HCT116 (cell line): ENCODE measurements at regions not wholly inside any gene's neighbourhood (a gene's known extent, or its start where the extent isn't known, plus 50 kb on each side); places are given as distances from the start of the nearest gene placed in this dataset.

Source experiments
- ATAC-seq: fragments of 200-7000 bp; cut with Tn5 transposase; 2 replicates; pipeline ENCODE4 v1.9.1; 2020; ENCODE audit warnings: mild to moderate bottlenecking, moderate library complexity
- BruUV-seq: library from RNA; stranded (reverse); fragments of 400-500 nt; replicated peaks from 2 replicates; lab custom pipeline; 2021; lab: Mats Ljungman, UMichigan
- CTCF ChIA-PET: fragments of 300-600 bp; sonication (Branson Sonifier 250); formaldehyde crosslinking; loops from one replicate; lab custom pipeline; 2021; ENCODE audit warnings: antibody characterized with exemption; lab: Charles Lee
- POLR2A ChIA-PET: fragments of 300-600, 350-600 bp; sonication (Branson Sonifier 250); formaldehyde crosslinking; loops from one replicate; lab custom pipeline; 2021; ENCODE audit warnings: antibody characterized with exemption; lab: Charles Lee
- RAD21 ChIA-PET, 2 experiments: fragments of 300-600 bp; sonication (Branson Sonifier 250); formaldehyde crosslinking; loops; one replicate each; lab custom pipeline; 2023; ENCODE audit warnings: low total read pairs in 2 of 2; ENCODE audit not compliant: uncharacterized antibody in 2 of 2, unreplicated experiment in 2 of 2, low non-redundant PET in 1 of 2; lab: Charles Lee
- DNase-seq: peaks from one replicate; pipeline ENCODE4 v3.0.0-alpha.2; 2010; ENCODE audit warnings: low read depth, low spot score
- H2AFZ ChIP-seq: fragments of 200-600 bp; shearing (Covaris generic), sonication (generic); 2 replicates; pipeline ENCODE4 v1.6.1; 2017; ENCODE audit warnings: low read depth, mixed run types, mixed read lengths, antibody characterized with exemption, low read length; ENCODE audit not compliant: poor library complexity, severe bottlenecking
- H3K27ac ChIP-seq: 2 replicates; pipeline ENCODE4 v1.5.1; 2012; ENCODE audit warnings: low read depth, low read length
- H3K27me3 ChIP-seq: fragments of 200-600 bp; sonication (generic); 2 replicates; pipeline ENCODE4 v1.6.1; 2016; ENCODE audit warnings: mixed run types, low read length, mixed read lengths; ENCODE audit not compliant: insufficient read depth
- H3K36me3 ChIP-seq, 2 experiments: fragments of 200-500 bp in 1 of 2; fragments of 200-600 bp in 1 of 2; sonication (Bioruptor generic) in 1 of 2; sonication (generic) in 1 of 2; 2 replicates each; pipeline versions ENCODE4 v1.5.1 to v1.6.1; 2014 to 2016; ENCODE audit warnings: low read length in 2 of 2, inconsistent platforms in 1 of 2, mixed read lengths in 1 of 2, mixed run types in 1 of 2; ENCODE audit not compliant: insufficient read depth in 2 of 2, control insufficient read depth in 1 of 2
- H3K4me1 ChIP-seq, 2 experiments: fragments of 200-600 bp in 1 of 2; sonication (generic) in 1 of 2; 2 replicates each; pipeline versions ENCODE4 v1.5.1 to v1.6.1; 2012 to 2017; ENCODE audit warnings: low read length in 2 of 2, inconsistent platforms in 1 of 2, mild to moderate bottlenecking in 1 of 2, mixed read lengths in 1 of 2, mixed run types in 1 of 2, moderate library complexity in 1 of 2; ENCODE audit not compliant: insufficient read depth in 2 of 2, control insufficient read depth in 1 of 2
- H3K4me2 ChIP-seq: fragments of 200-600 bp; sonication (generic); 2 replicates; pipeline ENCODE4 v1.6.1; 2017; ENCODE audit warnings: mixed run types, low read length, mixed read lengths
- H3K4me3 ChIP-seq, 2 experiments: fragments of 200-600 bp in 1 of 2; sonication (generic) in 1 of 2; replicated peaks in 1 of 2; 2 replicates each; pipeline ENCODE4 v1.5.1; 2011 to 2016; ENCODE audit warnings: low read length in 2 of 2, control low read depth in 1 of 2, low read depth in 1 of 2, mild to moderate bottlenecking in 1 of 2, mixed read lengths in 1 of 2, mixed run types in 1 of 2
- H3K79me2 ChIP-seq: fragments of 200-600 bp; sonication (generic); 2 replicates; pipeline ENCODE4 v1.6.1; 2017; ENCODE audit warnings: mild to moderate bottlenecking, mixed run types, low read length, moderate library complexity, mixed read lengths; ENCODE audit not compliant: insufficient read depth
- H3K9ac ChIP-seq: fragments of 200-600 bp; sonication (generic); 2 replicates; pipeline ENCODE4 v1.6.1; 2016; ENCODE audit warnings: low read length, mixed read lengths
- H3K9me2 ChIP-seq: fragments of 200-600 bp; sonication (generic), shearing (Covaris generic); 2 replicates; pipeline ENCODE4 v1.6.1; 2017; ENCODE audit warnings: mixed run types, mild to moderate bottlenecking, moderate library complexity; ENCODE audit not compliant: insufficient read depth
- H3K9me3 ChIP-seq, 2 experiments: fragments of 200-500 bp in 1 of 2; fragments of 200-600 bp in 1 of 2; sonication (Bioruptor generic) in 1 of 2; sonication (generic) in 1 of 2; 2 replicates each; pipeline ENCODE4 v1.6.1; 2014 to 2017; ENCODE audit warnings: low read length in 2 of 2, mixed read lengths in 2 of 2, inconsistent platforms in 1 of 2, low read depth in 1 of 2, mild to moderate bottlenecking in 1 of 2, mixed run types in 1 of 2, moderate library complexity in 1 of 2; ENCODE audit not compliant: control insufficient read depth in 1 of 2, insufficient read depth in 1 of 2
- H4K20me1 ChIP-seq: fragments of 200-600 bp; sonication (generic), shearing (Covaris generic); 2 replicates; pipeline ENCODE4 v1.6.1; 2017; ENCODE audit warnings: mixed run types, mild to moderate bottlenecking, moderate library complexity; ENCODE audit not compliant: insufficient read depth
- ATF3 ChIP-seq: IDR thresholded peaks from 2 replicates; pipeline ENCODE4 v1.6.1; 2012
- EGR1 ChIP-seq: IDR thresholded peaks from 2 replicates; pipeline ENCODE4 v1.6.1; 2012; ENCODE audit warnings: low read depth
- ELF1 ChIP-seq: IDR thresholded peaks from 2 replicates; pipeline ENCODE4 v1.6.1; 2012; ENCODE audit warnings: low read depth, borderline replicate concordance
- EZH2 ChIP-seq: fragments of 200-600 bp; sonication (generic); IDR thresholded peaks from 2 replicates; pipeline ENCODE4 v1.6.1; 2017; ENCODE audit warnings: antibody characterized with exemption, mixed run types
- SIN3A ChIP-seq: IDR thresholded peaks from 2 replicates; pipeline ENCODE4 v1.6.1; 2012; ENCODE audit warnings: low read depth
- intact Hi-C: fragments of 100-400 bp; cut with micrococcal nuclease; formaldehyde crosslinking; loops from 2 replicates; pipeline ENCODE4 v1.10.0; 2022
- TF ChIP-seq, protein P1 (sequence below), 3 experiments: fragments of 200-600 bp in 1 of 3; sonication (generic) in 1 of 3; IDR thresholded peaks in 2 of 3; conservative IDR thresholded peaks in 1 of 3; 2 replicates each; pipeline ENCODE4 v1.5.1; 2012 to 2017; ENCODE audit warnings: low read depth in 2 of 3, low read length in 2 of 3, antibody characterized with exemption in 1 of 3, borderline replicate concordance in 1 of 3, control low read depth in 1 of 3, mild to moderate bottlenecking in 1 of 3, mixed read lengths in 1 of 3, mixed run types in 1 of 3, moderate library complexity in 1 of 3; ENCODE audit not compliant: insufficient read depth in 1 of 3
- TF ChIP-seq, protein P2 (sequence below): IDR thresholded peaks from 2 replicates; pipeline ENCODE4 v1.6.1; 2011; ENCODE audit warnings: mild to moderate bottlenecking, low read length, moderate library complexity; ENCODE audit not compliant: insufficient replicate concordance; ENCODE audit errors: extremely low read depth

GRCh38 chr2:53423465-53423864, 344.1 kb upstream of the CHAC2 start:
- no peaks in the 10 kb centered on the region for H3K36me3 ChIP-seq

More at GRCh38 chr2:53423465-53423864, 344.1 kb upstream of the CHAC2 start:
- Histone ChIP-seq H3K9me3 (no peaks in the 10 kb centered on the region), H3K4me3 (no peak overlapping the region), H4K20me1 (no peaks in the 10 kb centered on the region), H3K9ac (no peak overlapping the region), H3K27ac (no peak overlapping the region), H2AFZ (peak overlapping the region; percentile 50), H3K9me2 (no peaks in the 10 kb centered on the region), H3K27me3 (no peaks in the 10 kb centered on the region), H3K4me1 (peaks cover 0 to 4% of the 10 kb centered on the region in 2 experiments; a peak in 1 of 4 replicates), H3K79me2 (no peaks in the 10 kb centered on the region), H3K4me2 (no peak overlapping the region)
- intact Hi-C loops: loop anchor here (10.0 kb wide), 1 partner anchor 291 kb away; no protein-coding TSS in a partner anchor
- ATAC-seq: 0 out of 2 replicates have a peak, but pooled peaks have one; percentile 34
- BruUV-seq: no TSS peak
- TF ChIP-seq, protein P1, sequence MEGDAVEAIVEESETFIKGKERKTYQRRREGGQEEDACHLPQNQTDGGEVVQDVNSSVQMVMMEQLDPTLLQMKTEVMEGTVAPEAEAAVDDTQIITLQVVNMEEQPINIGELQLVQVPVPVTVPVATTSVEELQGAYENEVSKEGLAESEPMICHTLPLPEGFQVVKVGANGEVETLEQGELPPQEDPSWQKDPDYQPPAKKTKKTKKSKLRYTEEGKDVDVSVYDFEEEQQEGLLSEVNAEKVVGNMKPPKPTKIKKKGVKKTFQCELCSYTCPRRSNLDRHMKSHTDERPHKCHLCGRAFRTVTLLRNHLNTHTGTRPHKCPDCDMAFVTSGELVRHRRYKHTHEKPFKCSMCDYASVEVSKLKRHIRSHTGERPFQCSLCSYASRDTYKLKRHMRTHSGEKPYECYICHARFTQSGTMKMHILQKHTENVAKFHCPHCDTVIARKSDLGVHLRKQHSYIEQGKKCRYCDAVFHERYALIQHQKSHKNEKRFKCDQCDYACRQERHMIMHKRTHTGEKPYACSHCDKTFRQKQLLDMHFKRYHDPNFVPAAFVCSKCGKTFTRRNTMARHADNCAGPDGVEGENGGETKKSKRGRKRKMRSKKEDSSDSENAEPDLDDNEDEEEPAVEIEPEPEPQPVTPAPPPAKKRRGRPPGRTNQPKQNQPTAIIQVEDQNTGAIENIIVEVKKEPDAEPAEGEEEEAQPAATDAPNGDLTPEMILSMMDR (IDR thresholded peaks at IDR 0.05 in 2 of 3, conservative IDR thresholded peaks at IDR 0.05 in 1 of 3; ENCODE audit: borderline replicate concordance in 1 of 3, insufficient read depth in 1 of 3, low read depth in 2 of 3, low read length in 2 of 3): no peak
- TF ChIP-seq SIN3A: no peak
- TF ChIP-seq, protein P2, sequence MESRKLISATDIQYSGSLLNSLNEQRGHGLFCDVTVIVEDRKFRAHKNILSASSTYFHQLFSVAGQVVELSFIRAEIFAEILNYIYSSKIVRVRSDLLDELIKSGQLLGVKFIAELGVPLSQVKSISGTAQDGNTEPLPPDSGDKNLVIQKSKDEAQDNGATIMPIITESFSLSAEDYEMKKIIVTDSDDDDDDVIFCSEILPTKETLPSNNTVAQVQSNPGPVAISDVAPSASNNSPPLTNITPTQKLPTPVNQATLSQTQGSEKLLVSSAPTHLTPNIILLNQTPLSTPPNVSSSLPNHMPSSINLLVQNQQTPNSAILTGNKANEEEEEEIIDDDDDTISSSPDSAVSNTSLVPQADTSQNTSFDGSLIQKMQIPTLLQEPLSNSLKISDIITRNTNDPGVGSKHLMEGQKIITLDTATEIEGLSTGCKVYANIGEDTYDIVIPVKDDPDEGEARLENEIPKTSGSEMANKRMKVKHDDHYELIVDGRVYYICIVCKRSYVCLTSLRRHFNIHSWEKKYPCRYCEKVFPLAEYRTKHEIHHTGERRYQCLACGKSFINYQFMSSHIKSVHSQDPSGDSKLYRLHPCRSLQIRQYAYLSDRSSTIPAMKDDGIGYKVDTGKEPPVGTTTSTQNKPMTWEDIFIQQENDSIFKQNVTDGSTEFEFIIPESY: no peak
- no peak for TF ChIP-seq EZH2
- no peak for TF ChIP-seq ELF1
- TF ChIP-seq EGR1: no peak
- no peak for TF ChIP-seq ATF3
- CTCF ChIA-PET: interaction anchor here (0.6 to 1.9 kb wide), 9 partner anchors 15 to 1281 kb away, joined by 3 to 7 read pairs (median 4); no protein-coding TSS in a partner anchor
- POLR2A ChIA-PET: no interaction called here
- DNase-seq: no peak
- RAD21 ChIA-PET: interaction anchor here in 1 of 2 experiments (0.6 kb wide), 1 partner anchor 449 kb away, joined by 4 read pairs; no protein-coding TSS in a partner anchor
